ENCODE measurements at regions not wholly inside any gene's neighbourhood (a gene's known extent, or its start where the extent isn't known, plus 50 kb on each side); places are given as distances from the start of the nearest gene placed in this dataset.

GRCh38 chr6:126632271-126632670 lies 292.4 kb downstream of the CENPW start:
- SMC1A ChIA-PET (ENCODE audit: uncharacterized antibody, unreplicated experiment) = no interaction called here
- Histone ChIP-seq H3K9ac (ENCODE audit: control insufficient read depth, insufficient read depth, low read length) (no peak overlapping the region), H3K9me3 (replicated peaks; ENCODE audit: control insufficient read depth, insufficient read depth, low read length) (no peaks in the 10 kb centered on the region), H4K20me1 (ENCODE audit: control insufficient read depth, insufficient read depth) (no peaks in the 10 kb centered on the region), H3K4me1 (ENCODE audit: control insufficient read depth, insufficient read depth, low read length) (no peaks in the 10 kb centered on the region), H3K27ac (ENCODE audit: control insufficient read depth, insufficient read depth) (no peak overlapping the region), H3K4me2 (ENCODE audit: control insufficient read depth, insufficient read depth) (no peak overlapping the region), H3K4me3 (no peak overlapping the region), H3K79me2 (ENCODE audit: control insufficient read depth, insufficient read depth, low read length) (no peaks in the 10 kb centered on the region), H2AFZ (ENCODE audit: control insufficient read depth, low read depth, low read length) (no peak overlapping the region), H3K27me3 (replicated peaks in 1 of 2; ENCODE audit: control insufficient read depth in 2 of 2, insufficient read depth in 2 of 2, low read length in 1 of 2) (no peaks in the 10 kb centered on the region), H3K36me3 (ENCODE audit: control insufficient read depth in 2 of 2, insufficient read depth in 2 of 2, low read length in 1 of 2) (no peaks in the 10 kb centered on the region)
- RAD21 ChIA-PET (ENCODE audit: unreplicated experiment) = interaction anchor here (0.7 kb wide), 1 partner anchor 645 kb away, joined by 3 read pairs; no protein-coding TSS in a partner anchor
- no TSS peak for BruUV-seq (replicated peaks)
- TF ChIP-seq GATAD2B (conservative IDR thresholded peaks at IDR 0.05; ENCODE audit: low read depth) = no peak
- TF ChIP-seq, protein P1, sequence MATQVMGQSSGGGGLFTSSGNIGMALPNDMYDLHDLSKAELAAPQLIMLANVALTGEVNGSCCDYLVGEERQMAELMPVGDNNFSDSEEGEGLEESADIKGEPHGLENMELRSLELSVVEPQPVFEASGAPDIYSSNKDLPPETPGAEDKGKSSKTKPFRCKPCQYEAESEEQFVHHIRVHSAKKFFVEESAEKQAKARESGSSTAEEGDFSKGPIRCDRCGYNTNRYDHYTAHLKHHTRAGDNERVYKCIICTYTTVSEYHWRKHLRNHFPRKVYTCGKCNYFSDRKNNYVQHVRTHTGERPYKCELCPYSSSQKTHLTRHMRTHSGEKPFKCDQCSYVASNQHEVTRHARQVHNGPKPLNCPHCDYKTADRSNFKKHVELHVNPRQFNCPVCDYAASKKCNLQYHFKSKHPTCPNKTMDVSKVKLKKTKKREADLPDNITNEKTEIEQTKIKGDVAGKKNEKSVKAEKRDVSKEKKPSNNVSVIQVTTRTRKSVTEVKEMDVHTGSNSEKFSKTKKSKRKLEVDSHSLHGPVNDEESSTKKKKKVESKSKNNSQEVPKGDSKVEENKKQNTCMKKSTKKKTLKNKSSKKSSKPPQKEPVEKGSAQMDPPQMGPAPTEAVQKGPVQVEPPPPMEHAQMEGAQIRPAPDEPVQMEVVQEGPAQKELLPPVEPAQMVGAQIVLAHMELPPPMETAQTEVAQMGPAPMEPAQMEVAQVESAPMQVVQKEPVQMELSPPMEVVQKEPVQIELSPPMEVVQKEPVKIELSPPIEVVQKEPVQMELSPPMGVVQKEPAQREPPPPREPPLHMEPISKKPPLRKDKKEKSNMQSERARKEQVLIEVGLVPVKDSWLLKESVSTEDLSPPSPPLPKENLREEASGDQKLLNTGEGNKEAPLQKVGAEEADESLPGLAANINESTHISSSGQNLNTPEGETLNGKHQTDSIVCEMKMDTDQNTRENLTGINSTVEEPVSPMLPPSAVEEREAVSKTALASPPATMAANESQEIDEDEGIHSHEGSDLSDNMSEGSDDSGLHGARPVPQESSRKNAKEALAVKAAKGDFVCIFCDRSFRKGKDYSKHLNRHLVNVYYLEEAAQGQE (IDR thresholded peaks at IDR 0.05; ENCODE audit: low read depth, low read length) = no peak
- ATAC-seq = no peak
- no peak for DNase-seq (ENCODE audit: low read depth, low spot score)
- no peak for FAIRE-seq
- POLR2A ChIA-PET = no interaction called here
- WGBS (ENCODE audit: insufficient coverage, insufficient replicate concordance, low lambda C conversion rate, missing lambda C conversion rate) = 7% methylated on average over 1 of the region's 1 CpG
- in situ Hi-C loops (cut with MboI) = no loop called here
- intact Hi-C loops (cut with micrococcal nuclease; ENCODE audit: unreplicated experiment) = no loop called here
- CTCF ChIA-PET = interaction anchor here (0.8 to 1.5 kb wide), 2 partner anchors 9 to 291 kb away, joined by 3 read pairs; no protein-coding TSS in a partner anchor

DNA sequence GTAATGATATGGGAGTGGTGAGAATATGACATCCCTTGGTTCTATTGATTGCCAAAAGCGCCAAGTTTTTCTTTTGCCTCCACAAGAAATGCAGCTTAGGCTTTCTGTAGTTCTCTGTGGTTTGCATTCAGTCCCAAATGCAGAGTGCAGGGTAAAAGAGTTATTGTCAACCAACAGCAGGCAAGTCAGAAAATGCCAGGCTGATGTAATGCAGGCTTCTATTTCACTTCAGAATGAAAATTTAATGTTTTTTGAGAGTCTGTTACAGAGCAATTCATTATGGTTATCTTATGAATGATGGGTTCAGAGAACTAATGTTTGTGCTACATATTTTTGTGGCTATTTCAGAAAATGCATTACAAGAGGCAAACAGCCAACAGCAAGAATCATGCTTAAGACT lies 293.5 kb downstream of the CENPW start:
- in situ Hi-C loops (cut with MboI) = no loop called here
- no peak for TF ChIP-seq TAF1 (IDR thresholded peaks at IDR 0.05; ENCODE audit: borderline replicate concordance, low read depth, low read length)
- no peak for TF ChIP-seq NRF1 (conservative IDR thresholded peaks at IDR 0.05; ENCODE audit: low read depth, low read length)
- TF ChIP-seq MTA3 (IDR thresholded peaks at IDR 0.05; ENCODE audit: borderline replicate concordance, low read length) = no peak
- no peak for TF ChIP-seq POLR2AphosphoS2 (IDR thresholded peaks at IDR 0.05; ENCODE audit: low read depth, low read length)
- TF ChIP-seq NFYB (IDR thresholded peaks at IDR 0.05; ENCODE audit: insufficient read depth, low read depth, low read length) = no peak
- no peak for TF ChIP-seq LARP7 (IDR thresholded peaks at IDR 0.05)
- TF ChIP-seq GABPA (IDR thresholded peaks at IDR 0.05; ENCODE audit: low read depth) = no peak
- no peak for TF ChIP-seq SRF (IDR thresholded peaks at IDR 0.05; ENCODE audit: low read depth in 2 of 2, low read length in 2 of 2)
- TF ChIP-seq, protein P2, sequence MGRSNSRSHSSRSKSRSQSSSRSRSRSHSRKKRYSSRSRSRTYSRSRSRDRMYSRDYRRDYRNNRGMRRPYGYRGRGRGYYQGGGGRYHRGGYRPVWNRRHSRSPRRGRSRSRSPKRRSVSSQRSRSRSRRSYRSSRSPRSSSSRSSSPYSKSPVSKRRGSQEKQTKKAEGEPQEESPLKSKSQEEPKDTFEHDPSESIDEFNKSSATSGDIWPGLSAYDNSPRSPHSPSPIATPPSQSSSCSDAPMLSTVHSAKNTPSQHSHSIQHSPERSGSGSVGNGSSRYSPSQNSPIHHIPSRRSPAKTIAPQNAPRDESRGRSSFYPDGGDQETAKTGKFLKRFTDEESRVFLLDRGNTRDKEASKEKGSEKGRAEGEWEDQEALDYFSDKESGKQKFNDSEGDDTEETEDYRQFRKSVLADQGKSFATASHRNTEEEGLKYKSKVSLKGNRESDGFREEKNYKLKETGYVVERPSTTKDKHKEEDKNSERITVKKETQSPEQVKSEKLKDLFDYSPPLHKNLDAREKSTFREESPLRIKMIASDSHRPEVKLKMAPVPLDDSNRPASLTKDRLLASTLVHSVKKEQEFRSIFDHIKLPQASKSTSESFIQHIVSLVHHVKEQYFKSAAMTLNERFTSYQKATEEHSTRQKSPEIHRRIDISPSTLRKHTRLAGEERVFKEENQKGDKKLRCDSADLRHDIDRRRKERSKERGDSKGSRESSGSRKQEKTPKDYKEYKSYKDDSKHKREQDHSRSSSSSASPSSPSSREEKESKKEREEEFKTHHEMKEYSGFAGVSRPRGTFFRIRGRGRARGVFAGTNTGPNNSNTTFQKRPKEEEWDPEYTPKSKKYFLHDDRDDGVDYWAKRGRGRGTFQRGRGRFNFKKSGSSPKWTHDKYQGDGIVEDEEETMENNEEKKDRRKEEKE (IDR thresholded peaks at IDR 0.05) = no peak
- TF ChIP-seq RAD21 (IDR thresholded peaks at IDR 0.05; ENCODE audit: insufficient read depth, low read depth, low read length) = no peak
- no peak for TF ChIP-seq RB1 (IDR thresholded peaks at IDR 0.05; ENCODE audit: borderline replicate concordance)

More for the DNA sequence above, 293.5 kb downstream of the CENPW start:
- Histone ChIP-seq H4K20me1 (ENCODE audit: control insufficient read depth, insufficient read depth) (no peaks in the 10 kb centered on the region), H3K27ac (ENCODE audit: control insufficient read depth, insufficient read depth) (no peak overlapping the region), H3K79me2 (ENCODE audit: control insufficient read depth, insufficient read depth, low read length) (no peaks in the 10 kb centered on the region), H3K36me3 (ENCODE audit: control insufficient read depth in 2 of 2, insufficient read depth in 2 of 2, low read length in 1 of 2) (no peaks in the 10 kb centered on the region), H3K27me3 (replicated peaks in 1 of 2; ENCODE audit: control insufficient read depth in 2 of 2, insufficient read depth in 2 of 2, low read length in 1 of 2) (no peaks in the 10 kb centered on the region), H3K9ac (ENCODE audit: control insufficient read depth, insufficient read depth, low read length) (no peak overlapping the region), H3K4me3 (no peak overlapping the region), H2AFZ (ENCODE audit: control insufficient read depth, low read depth, low read length) (no peak overlapping the region), H3K4me2 (ENCODE audit: control insufficient read depth, insufficient read depth) (no peak overlapping the region), H3K4me1 (ENCODE audit: control insufficient read depth, insufficient read depth, low read length) (no peaks in the 10 kb centered on the region), H3K9me3 (replicated peaks; ENCODE audit: control insufficient read depth, insufficient read depth, low read length) (no peaks in the 10 kb centered on the region)
- FAIRE-seq (no peak), DNase-seq (ENCODE audit: low read depth, low spot score) (no peak), ATAC-seq (no peak)
- WGBS (ENCODE audit: insufficient coverage, insufficient replicate concordance, low lambda C conversion rate, missing lambda C conversion rate) = 0% methylated on average over 1 of the region's 1 CpG
- no TSS peak for BruUV-seq (replicated peaks)
- SMC1A ChIA-PET (ENCODE audit: uncharacterized antibody, unreplicated experiment) = no interaction called here
- CTCF ChIA-PET = no interaction called here
- intact Hi-C loops (cut with micrococcal nuclease; ENCODE audit: unreplicated experiment) = no loop called here
- POLR2A ChIA-PET = no interaction called here
- RAD21 ChIA-PET (ENCODE audit: unreplicated experiment) = no interaction called here

Measured in GM12878 (cell line).